ENCODE measurements at regions not wholly inside any gene's neighbourhood (a gene's known extent, or its start where the extent isn't known, plus 50 kb on each side); places are given as distances from the start of the nearest gene placed in this dataset.
"Not testable (repeated sequence)": the region's sequence is repeated elsewhere in the genome, so short reads cannot be mapped to it uniquely, and the experiment has no call there.

DNA sequence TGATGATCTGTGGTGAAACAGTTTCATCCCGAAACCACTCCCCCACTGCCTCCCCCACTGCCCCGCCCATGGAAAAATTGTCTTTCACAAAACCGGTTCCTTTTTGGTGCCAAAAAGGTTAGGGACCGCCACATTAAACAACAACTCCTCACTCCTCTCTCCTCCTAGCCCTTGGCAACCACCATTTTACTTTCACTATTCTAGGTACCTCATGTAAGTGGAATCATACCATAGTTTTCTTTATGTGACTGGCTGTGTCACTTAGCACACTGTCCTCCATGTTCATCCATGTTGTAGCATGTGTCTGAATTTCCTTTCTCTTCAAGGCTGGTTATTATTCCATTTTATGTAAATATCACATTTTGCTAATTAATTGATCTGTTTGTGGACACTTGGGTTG, 99.3 kb downstream of the UTRN start:
- no peaks in the 10 kb centered on the region for H3K27me3 ChIP-seq (ENCODE audit: control insufficient read depth in 1 of 2, insufficient read depth in 2 of 2, low read length in 2 of 2)
- H3K4me3 ChIP-seq (ENCODE audit: low read depth in 1 of 2, low read length in 2 of 2) = no peak overlapping the region
- no peak overlapping the region for H3K27ac ChIP-seq (ENCODE audit: low read depth in 2 of 2, low read length in 1 of 2)
- no peaks in the 10 kb centered on the region for H3K4me1 ChIP-seq (ENCODE audit: control insufficient read depth in 2 of 2, insufficient read depth in 2 of 2, low read length in 1 of 2)
- WGBS, 2 donors = 91 to 92% methylated on average over 4 of the region's 4 CpGs
- no peaks in the 10 kb centered on the region for H3K36me3 ChIP-seq (ENCODE audit: control insufficient read depth in 2 of 2, insufficient read depth in 2 of 2, low read length in 1 of 2)
- no peaks in the 10 kb centered on the region for H3K9me3 ChIP-seq (ENCODE audit: control insufficient read depth in 2 of 2, insufficient read depth in 1 of 2, low read depth in 1 of 2, low read length in 1 of 2)

DNA sequence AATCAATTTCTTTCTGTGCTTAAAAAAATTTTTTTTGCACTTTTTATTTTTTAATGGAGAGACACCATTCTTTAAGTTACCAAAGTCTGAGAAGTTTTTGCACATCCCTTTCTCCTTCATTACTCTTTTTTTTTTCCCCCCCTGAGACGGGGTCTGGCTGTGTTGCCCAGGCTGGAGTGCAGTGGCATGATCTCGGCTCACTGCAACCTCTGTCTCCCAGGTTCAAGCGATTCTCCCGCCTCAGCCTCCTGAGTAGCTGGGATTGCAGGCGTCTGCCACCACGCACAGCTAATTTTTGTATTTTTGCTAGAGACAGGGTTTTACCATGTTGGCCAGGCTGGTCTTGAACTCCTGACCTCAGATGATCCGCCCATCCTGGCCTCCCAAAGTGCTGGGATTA, 104.3 kb downstream of the UTRN start:
- not testable (repeated sequence) for H3K9me3 ChIP-seq (ENCODE audit: control insufficient read depth in 2 of 2, insufficient read depth in 1 of 2, low read depth in 1 of 2, low read length in 1 of 2); H3K27me3 ChIP-seq (ENCODE audit: control insufficient read depth in 1 of 2, insufficient read depth in 2 of 2, low read length in 2 of 2)
- 96 to 98% methylated on average over 7 of the region's 7 CpGs for WGBS, 2 donors

DNA sequence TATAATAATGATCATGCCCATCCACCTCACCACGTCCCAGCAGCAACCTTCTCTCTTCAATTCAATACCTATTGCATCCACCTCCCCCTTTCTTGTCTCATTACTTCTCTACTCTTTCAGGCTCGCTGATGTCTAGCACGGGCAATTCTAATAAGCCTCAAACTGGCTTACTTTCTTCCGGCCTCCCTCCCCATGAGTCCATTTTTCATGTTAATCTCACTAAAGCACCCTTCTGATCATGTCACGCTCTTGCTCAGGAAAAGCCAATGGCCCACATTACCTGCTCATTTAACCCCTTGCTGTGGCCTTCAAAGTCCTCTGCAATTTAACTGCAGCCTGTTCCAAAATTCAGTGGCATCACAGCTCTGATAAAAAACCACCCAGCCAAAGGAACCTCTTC, 105.1 kb downstream of the UTRN start:
- H3K4me1 ChIP-seq (ENCODE audit: control insufficient read depth in 2 of 2, insufficient read depth in 2 of 2, low read length in 1 of 2) = no peaks in the 10 kb centered on the region
- no peaks in the 10 kb centered on the region for H3K27me3 ChIP-seq (ENCODE audit: control insufficient read depth in 1 of 2, insufficient read depth in 2 of 2, low read length in 2 of 2)

More for the DNA sequence above, 104.3 kb downstream of the UTRN start:
- not testable (repeated sequence) for H3K27ac ChIP-seq (ENCODE audit: low read depth in 2 of 2, low read length in 1 of 2); H3K36me3 ChIP-seq (ENCODE audit: control insufficient read depth in 2 of 2, insufficient read depth in 2 of 2, low read length in 1 of 2); H3K4me3 ChIP-seq (ENCODE audit: low read depth in 1 of 2, low read length in 2 of 2); H3K4me1 ChIP-seq (ENCODE audit: control insufficient read depth in 2 of 2, insufficient read depth in 2 of 2, low read length in 1 of 2)

DNA sequence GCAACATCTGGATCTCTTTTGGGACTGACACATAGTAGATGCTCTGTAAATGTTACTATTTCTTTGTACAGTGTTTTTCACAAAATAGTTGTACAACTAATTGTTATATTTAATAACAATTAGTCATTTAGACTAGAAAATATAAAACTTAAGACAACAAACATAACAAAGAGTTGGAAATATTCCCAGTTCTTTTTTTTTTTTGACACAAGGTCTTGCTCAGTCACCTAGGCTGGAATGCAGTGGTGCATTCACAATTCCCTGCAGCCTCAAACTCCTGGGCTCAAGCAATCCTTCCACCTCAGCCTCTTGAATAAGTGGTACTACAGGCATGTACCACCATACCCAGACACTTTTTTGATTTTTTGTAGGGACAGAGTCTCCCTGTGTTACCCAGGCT, 105.8 kb downstream of the UTRN start:
- no peak overlapping the region for H3K27ac ChIP-seq (ENCODE audit: low read depth in 2 of 2, low read length in 1 of 2)
- no peaks in the 10 kb centered on the region for H3K36me3 ChIP-seq (ENCODE audit: control insufficient read depth in 2 of 2, insufficient read depth in 2 of 2, low read length in 1 of 2)
- no peaks in the 10 kb centered on the region for H3K9me3 ChIP-seq (ENCODE audit: control insufficient read depth in 2 of 2, insufficient read depth in 1 of 2, low read depth in 1 of 2, low read length in 1 of 2)
- H3K4me1 ChIP-seq (ENCODE audit: control insufficient read depth in 2 of 2, insufficient read depth in 2 of 2, low read length in 1 of 2) = no peaks in the 10 kb centered on the region
- no peaks in the 10 kb centered on the region for H3K27me3 ChIP-seq (ENCODE audit: control insufficient read depth in 1 of 2, insufficient read depth in 2 of 2, low read length in 2 of 2)
- H3K4me3 ChIP-seq (ENCODE audit: low read depth in 1 of 2, low read length in 2 of 2) = no peak overlapping the region

More for the DNA sequence above, 105.1 kb downstream of the UTRN start:
- Histone ChIP-seq H3K36me3 (ENCODE audit: control insufficient read depth in 2 of 2, insufficient read depth in 2 of 2, low read length in 1 of 2) (no peaks in the 10 kb centered on the region), H3K4me3 (ENCODE audit: low read depth in 1 of 2, low read length in 2 of 2) (no peak overlapping the region), H3K27ac (ENCODE audit: low read depth in 2 of 2, low read length in 1 of 2) (no peak overlapping the region), H3K9me3 (ENCODE audit: control insufficient read depth in 2 of 2, insufficient read depth in 1 of 2, low read depth in 1 of 2, low read length in 1 of 2) (no peaks in the 10 kb centered on the region)
- 88% methylated on average over 5 of the region's 5 CpGs for WGBS, 2 donors

DNA sequence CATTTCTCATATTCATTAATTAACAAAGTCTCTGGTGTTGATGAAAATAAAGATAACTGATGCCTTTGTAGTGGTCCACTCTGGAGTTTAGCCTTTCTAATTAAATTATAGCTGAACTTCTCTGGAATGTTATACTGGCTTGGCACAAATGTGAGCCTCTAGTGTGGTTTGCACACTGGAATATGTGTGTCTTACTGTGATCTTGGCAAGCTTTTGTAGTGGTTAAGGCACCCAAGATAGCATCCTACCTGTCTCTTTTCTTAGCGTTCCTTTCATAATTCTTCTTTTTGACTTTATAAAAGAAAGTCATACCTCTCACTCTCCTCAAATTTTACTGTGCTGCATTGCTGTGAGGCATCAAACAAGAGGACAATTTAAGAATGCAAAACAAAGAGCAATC, 107.4 kb downstream of the UTRN start:
- Histone ChIP-seq H3K36me3 (ENCODE audit: control insufficient read depth in 2 of 2, insufficient read depth in 2 of 2, low read length in 1 of 2) (no peaks in the 10 kb centered on the region), H3K4me3 (ENCODE audit: low read depth in 1 of 2, low read length in 2 of 2) (no peak overlapping the region), H3K4me1 (ENCODE audit: control insufficient read depth in 2 of 2, insufficient read depth in 2 of 2, low read length in 1 of 2) (no peaks in the 10 kb centered on the region), H3K9me3 (ENCODE audit: control insufficient read depth in 2 of 2, insufficient read depth in 1 of 2, low read depth in 1 of 2, low read length in 1 of 2) (no peaks in the 10 kb centered on the region), H3K27ac (ENCODE audit: low read depth in 2 of 2, low read length in 1 of 2) (no peak overlapping the region), H3K27me3 (ENCODE audit: control insufficient read depth in 1 of 2, insufficient read depth in 2 of 2, low read length in 2 of 2) (no peaks in the 10 kb centered on the region)
- 78 to 86% methylated on average over 1 of the region's 1 CpG for WGBS, 2 donors

DNA sequence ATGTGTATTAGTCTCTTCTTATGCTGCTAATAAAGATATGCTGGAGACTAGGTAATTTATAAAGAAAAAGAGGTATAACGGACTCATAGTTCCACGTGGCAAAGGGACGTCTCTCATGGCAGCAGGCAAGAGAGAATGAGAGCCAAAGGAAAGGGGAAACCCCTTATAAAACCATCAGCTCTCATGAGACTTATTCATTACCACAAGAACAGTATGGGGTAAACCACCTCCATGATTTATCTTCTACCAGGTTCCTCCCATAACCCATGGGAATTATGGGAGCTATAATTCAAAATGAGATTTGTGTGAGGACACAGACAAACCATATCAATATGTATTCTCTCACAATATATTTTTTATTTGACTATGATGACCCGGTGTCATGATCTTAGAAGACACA, 109.1 kb downstream of the UTRN start:
- no peaks in the 10 kb centered on the region for H3K27me3 ChIP-seq (ENCODE audit: control insufficient read depth in 1 of 2, insufficient read depth in 2 of 2, low read length in 2 of 2)
- peaks cover 0 to 3% of the 10 kb centered on the region in 2 donors for H3K9me3 ChIP-seq (ENCODE audit: control insufficient read depth in 2 of 2, insufficient read depth in 1 of 2, low read depth in 1 of 2, low read length in 1 of 2)
- 83 to 93% methylated on average over 4 of the region's 4 CpGs for WGBS, 2 donors
- H3K4me1 ChIP-seq (ENCODE audit: control insufficient read depth in 2 of 2, insufficient read depth in 2 of 2, low read length in 1 of 2) = no peaks in the 10 kb centered on the region
- H3K4me3 ChIP-seq (ENCODE audit: low read depth in 1 of 2, low read length in 2 of 2) = no peak overlapping the region
- H3K36me3 ChIP-seq (ENCODE audit: control insufficient read depth in 2 of 2, insufficient read depth in 2 of 2, low read length in 1 of 2) = no peaks in the 10 kb centered on the region
- no peak overlapping the region for H3K27ac ChIP-seq (ENCODE audit: low read depth in 2 of 2, low read length in 1 of 2)

DNA sequence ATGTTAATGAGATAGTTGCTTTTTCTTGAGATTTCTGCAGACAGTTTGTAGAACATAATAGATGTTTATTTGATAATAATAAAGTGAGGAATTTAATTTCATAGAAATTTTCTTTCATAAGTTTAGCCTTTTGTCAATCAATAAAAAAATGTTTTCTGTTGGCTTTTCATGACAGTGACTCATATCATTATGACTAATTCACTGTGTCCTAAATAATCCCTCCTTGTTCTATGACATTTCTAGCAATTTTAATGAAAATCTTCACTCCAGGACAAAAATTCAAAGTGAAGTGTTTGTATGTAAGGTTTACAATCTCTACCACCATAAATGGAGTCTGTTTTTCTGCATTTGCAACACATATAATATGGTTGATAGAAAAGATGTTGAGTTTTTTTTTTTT, 109.9 kb downstream of the UTRN start:
- peaks cover 0 to 3% of the 10 kb centered on the region in 2 donors for H3K9me3 ChIP-seq (ENCODE audit: control insufficient read depth in 2 of 2, insufficient read depth in 1 of 2, low read depth in 1 of 2, low read length in 1 of 2)
- no peaks in the 10 kb centered on the region for H3K36me3 ChIP-seq (ENCODE audit: control insufficient read depth in 2 of 2, insufficient read depth in 2 of 2, low read length in 1 of 2)
- no peaks in the 10 kb centered on the region for H3K4me1 ChIP-seq (ENCODE audit: control insufficient read depth in 2 of 2, insufficient read depth in 2 of 2, low read length in 1 of 2)
- no peak overlapping the region for H3K4me3 ChIP-seq (ENCODE audit: low read depth in 1 of 2, low read length in 2 of 2)
- no peaks in the 10 kb centered on the region for H3K27me3 ChIP-seq (ENCODE audit: control insufficient read depth in 1 of 2, insufficient read depth in 2 of 2, low read length in 2 of 2)
- H3K27ac ChIP-seq (ENCODE audit: low read depth in 2 of 2, low read length in 1 of 2) = no peak overlapping the region

DNA sequence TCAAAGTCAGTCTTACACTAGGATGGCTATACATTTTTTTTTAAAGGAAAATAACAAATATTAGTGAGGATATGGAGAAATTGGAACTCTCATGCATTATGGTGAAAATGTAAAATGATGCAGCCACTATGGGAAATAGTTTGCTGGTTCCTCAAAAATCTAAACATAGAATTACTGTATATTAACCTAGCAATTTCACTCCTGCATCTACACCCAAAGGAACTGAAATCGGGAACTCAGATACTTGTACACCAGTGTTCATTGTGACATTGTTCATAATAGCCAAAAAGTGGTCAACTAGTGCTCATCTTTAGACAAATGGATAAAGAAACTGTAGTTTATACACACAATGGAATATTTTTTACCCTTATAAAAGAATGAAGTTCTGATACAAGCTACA, 110.7 kb downstream of the UTRN start:
- Histone ChIP-seq H3K4me3 (ENCODE audit: low read depth in 1 of 2, low read length in 2 of 2) (no peak overlapping the region), H3K27me3 (ENCODE audit: control insufficient read depth in 1 of 2, insufficient read depth in 2 of 2, low read length in 2 of 2) (no peaks in the 10 kb centered on the region), H3K36me3 (ENCODE audit: control insufficient read depth in 2 of 2, insufficient read depth in 2 of 2, low read length in 1 of 2) (no peaks in the 10 kb centered on the region), H3K9me3 (ENCODE audit: control insufficient read depth in 2 of 2, insufficient read depth in 1 of 2, low read depth in 1 of 2, low read length in 1 of 2) (peaks cover 0 to 3% of the 10 kb centered on the region in 2 donors), H3K4me1 (ENCODE audit: control insufficient read depth in 2 of 2, insufficient read depth in 2 of 2, low read length in 1 of 2) (no peaks in the 10 kb centered on the region), H3K27ac (ENCODE audit: low read depth in 2 of 2, low read length in 1 of 2) (no peak overlapping the region)
- WGBS, 2 donors = 83 to 93% methylated on average over 1 of the region's 1 CpG

DNA sequence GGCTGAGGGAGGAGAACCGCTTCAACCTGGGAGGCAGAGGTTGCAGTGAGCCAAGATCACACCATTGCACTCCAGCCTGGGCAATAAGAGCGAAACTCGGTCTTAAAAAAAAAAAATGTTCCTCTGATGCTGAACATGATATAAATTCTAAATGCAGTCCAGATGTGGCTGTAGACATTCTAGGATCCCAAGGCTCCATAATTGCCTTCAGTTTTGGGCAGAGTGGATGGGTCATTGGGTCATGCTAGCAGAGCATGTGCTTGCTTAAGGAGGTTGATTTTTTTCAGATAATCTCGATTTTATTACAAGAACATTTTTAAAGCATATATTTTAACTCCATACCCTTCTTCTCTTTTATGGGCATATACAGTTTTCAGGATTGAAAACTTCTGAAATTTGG, 112.0 kb downstream of the UTRN start:
- Histone ChIP-seq H3K36me3 (ENCODE audit: control insufficient read depth in 2 of 2, insufficient read depth in 2 of 2, low read length in 1 of 2) (no peaks in the 10 kb centered on the region), H3K27ac (ENCODE audit: low read depth in 2 of 2, low read length in 1 of 2) (no peak overlapping the region), H3K9me3 (ENCODE audit: control insufficient read depth in 2 of 2, insufficient read depth in 1 of 2, low read depth in 1 of 2, low read length in 1 of 2) (peaks cover 0 to 3% of the 10 kb centered on the region in 2 donors), H3K4me1 (ENCODE audit: control insufficient read depth in 2 of 2, insufficient read depth in 2 of 2, low read length in 1 of 2) (peaks cover 0 to 2% of the 10 kb centered on the region in 2 donors), H3K27me3 (ENCODE audit: control insufficient read depth in 1 of 2, insufficient read depth in 2 of 2, low read length in 2 of 2) (no peaks in the 10 kb centered on the region), H3K4me3 (ENCODE audit: low read depth in 1 of 2, low read length in 2 of 2) (no peak overlapping the region)
- WGBS, 2 donors = 92 to 94% methylated on average over 4 of the region's 4 CpGs

DNA sequence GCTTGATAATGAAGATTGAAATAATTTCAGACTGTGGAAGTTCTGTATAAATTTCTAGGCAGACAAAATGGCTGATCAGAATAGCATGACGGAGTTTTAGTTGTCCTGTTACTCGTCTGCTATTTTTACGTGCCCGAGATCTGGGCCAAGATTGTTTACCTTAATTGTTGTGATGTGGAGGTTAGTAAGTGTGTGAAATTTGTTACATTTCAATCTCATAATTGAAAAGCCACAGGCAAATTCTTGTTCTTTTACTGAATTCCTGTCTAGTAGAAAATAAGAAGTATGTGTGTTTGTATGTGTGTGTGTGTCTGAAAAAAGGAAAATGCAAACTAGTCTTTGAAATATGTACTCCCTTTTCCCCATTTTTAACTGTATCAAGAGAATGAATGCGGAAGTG, 115.2 kb downstream of the UTRN start:
- H3K36me3 ChIP-seq (ENCODE audit: control insufficient read depth in 2 of 2, insufficient read depth in 2 of 2, low read length in 1 of 2) = no peaks in the 10 kb centered on the region
- H3K27me3 ChIP-seq (ENCODE audit: control insufficient read depth in 1 of 2, insufficient read depth in 2 of 2, low read length in 2 of 2) = no peaks in the 10 kb centered on the region
- H3K9me3 ChIP-seq (ENCODE audit: control insufficient read depth in 2 of 2, insufficient read depth in 1 of 2, low read depth in 1 of 2, low read length in 1 of 2) = peaks cover 0 to 3% of the 10 kb centered on the region in 2 donors
- no peak overlapping the region for H3K4me3 ChIP-seq (ENCODE audit: low read depth in 1 of 2, low read length in 2 of 2)
- no peak overlapping the region for H3K27ac ChIP-seq (ENCODE audit: low read depth in 2 of 2, low read length in 1 of 2)
- 80 to 91% methylated on average over 5 of the region's 5 CpGs for WGBS, 2 donors
- peaks cover 0 to 2% of the 10 kb centered on the region in 2 donors for H3K4me1 ChIP-seq (ENCODE audit: control insufficient read depth in 2 of 2, insufficient read depth in 2 of 2, low read length in 1 of 2)
